H9 (cell line): ENCODE measurements at regions not wholly inside any gene's neighbourhood (a gene's known extent, or its start where the extent isn't known, plus 50 kb on each side); places are given as distances from the start of the nearest gene placed in this dataset.

Source experiments
- DNase-seq: peaks from one replicate; pipeline ENCODE4 v3.0.0-alpha.2; 2017
- H2AFZ ChIP-seq: one replicate; pipeline ENCODE4 v1.6.1; 2013; ENCODE audit warnings: mild to moderate bottlenecking, low read length, control low read depth, moderate library complexity
- H2AK5ac ChIP-seq: 2 replicates; pipeline ENCODE4 v1.6.1; 2013; ENCODE audit warnings: low read length, control low read depth, mixed read lengths; ENCODE audit not compliant: insufficient read length
- H2BK120ac ChIP-seq: one replicate; pipeline ENCODE4 v1.6.1; 2013; ENCODE audit warnings: low read depth, mild to moderate bottlenecking, low read length, control low read depth, inconsistent platforms; ENCODE audit not compliant: poor library complexity, severe bottlenecking
- H2BK12ac ChIP-seq: 2 replicates; pipeline ENCODE4 v1.6.1; 2013; ENCODE audit warnings: low read length, control low read depth, mixed read lengths, low read depth; ENCODE audit not compliant: insufficient read length
- H2BK15ac ChIP-seq: 2 replicates; pipeline ENCODE4 v1.6.1; 2013; ENCODE audit warnings: low read depth, low read length, control low read depth
- H2BK20ac ChIP-seq: one replicate; pipeline ENCODE4 v1.6.1; 2013; ENCODE audit warnings: low read depth, mild to moderate bottlenecking, low read length, control low read depth, inconsistent platforms; ENCODE audit not compliant: poor library complexity, severe bottlenecking
- H2BK5ac ChIP-seq: 2 replicates; pipeline ENCODE4 v1.6.1; 2013; ENCODE audit warnings: low read length, control low read depth, mixed read lengths; ENCODE audit not compliant: insufficient read length
- H3K14ac ChIP-seq: 2 replicates; pipeline ENCODE4 v1.6.1; 2013; ENCODE audit warnings: low read length, control low read depth; ENCODE audit not compliant: insufficient read depth
- H3K18ac ChIP-seq: 2 replicates; pipeline ENCODE4 v1.6.1; 2013; ENCODE audit warnings: low read depth, mild to moderate bottlenecking, mixed read lengths, low read length, control low read depth; ENCODE audit not compliant: insufficient read length
- H3K23ac ChIP-seq: 2 replicates; pipeline ENCODE4 v1.6.1; 2013; ENCODE audit warnings: low read length, control low read depth, mixed read lengths, low read depth; ENCODE audit not compliant: insufficient read length
- H3K23me2 ChIP-seq: 2 replicates; pipeline ENCODE4 v1.6.1; 2013; ENCODE audit warnings: low read depth, mild to moderate bottlenecking, mixed read lengths, low read length, control low read depth; ENCODE audit not compliant: insufficient read length, poor library complexity, severe bottlenecking
- H3K27ac ChIP-seq: 2 replicates; pipeline ENCODE4 v1.5.1; 2013; ENCODE audit warnings: low read length, control low read depth, mixed read lengths, low read depth; ENCODE audit not compliant: insufficient read length
- H3K27me3 ChIP-seq: 2 replicates; pipeline ENCODE4 v1.6.1; 2013; ENCODE audit warnings: low read length, control low read depth, inconsistent platforms; ENCODE audit not compliant: insufficient read depth
- H3K4ac ChIP-seq: 2 replicates; pipeline ENCODE4 v1.6.1; 2013; ENCODE audit warnings: low read depth, mild to moderate bottlenecking, control low read depth, inconsistent platforms, low read length, moderate library complexity
- H3K4me1 ChIP-seq: 2 replicates; pipeline ENCODE4 v1.6.1; 2013; ENCODE audit warnings: low read length, control low read depth, inconsistent platforms; ENCODE audit not compliant: insufficient read depth
- H3K4me2 ChIP-seq: 2 replicates; pipeline ENCODE4 v1.6.1; 2013; ENCODE audit warnings: low read length, control low read depth, mixed read lengths; ENCODE audit not compliant: insufficient read length, insufficient read depth
- H3K56ac ChIP-seq: 2 replicates; pipeline ENCODE4 v1.6.1; 2013; ENCODE audit warnings: low read depth, mild to moderate bottlenecking, mixed read lengths, low read length, control low read depth; ENCODE audit not compliant: insufficient read length
- H3K79me1 ChIP-seq: 2 replicates; pipeline ENCODE4 v1.6.1; 2013; ENCODE audit warnings: low read depth, mild to moderate bottlenecking, moderate library complexity, low read length, control low read depth, inconsistent platforms; ENCODE audit not compliant: insufficient read depth, poor library complexity, severe bottlenecking
- H3K79me2 ChIP-seq: 2 replicates; pipeline ENCODE4 v1.6.1; 2013; ENCODE audit warnings: low read length, control low read depth, inconsistent platforms; ENCODE audit not compliant: insufficient read depth
- H3K9ac ChIP-seq: 2 replicates; pipeline ENCODE4 v1.6.1; 2013; ENCODE audit warnings: low read length, control low read depth, mixed read lengths; ENCODE audit not compliant: insufficient read length; ENCODE audit errors: extremely low read depth
- H3K9me3 ChIP-seq: one replicate; pipeline ENCODE4 v1.6.1; 2013; ENCODE audit warnings: low read depth, low read length, inconsistent platforms; ENCODE audit not compliant: control insufficient read depth
- H3T11ph ChIP-seq: one replicate; pipeline ENCODE4 v1.6.1; 2013; ENCODE audit warnings: mild to moderate bottlenecking, low read length, control low read depth, inconsistent platforms
- H4K20me1 ChIP-seq: one replicate; pipeline ENCODE4 v1.6.1; 2013; ENCODE audit not compliant: control insufficient read depth, insufficient read length, insufficient read depth
- H4K5ac ChIP-seq: 2 replicates; pipeline ENCODE4 v1.6.1; 2013; ENCODE audit warnings: low read depth, mild to moderate bottlenecking, mixed read lengths, low read length, control low read depth; ENCODE audit not compliant: insufficient read length
- H4K8ac ChIP-seq: replicated peaks from 2 replicates; pipeline ENCODE4 v1.6.1; 2013; ENCODE audit warnings: low read length, control low read depth, mixed read lengths, low read depth; ENCODE audit not compliant: insufficient read length
- H4K91ac ChIP-seq: 2 replicates; pipeline ENCODE4 v1.6.1; 2013; ENCODE audit warnings: low read depth, mild to moderate bottlenecking, moderate library complexity, mixed read lengths, low read length, control low read depth; ENCODE audit not compliant: insufficient read length
- H3K27ac Mint-ChIP-seq, 3 experiments: 2 replicates in 2 of 3; 3 replicates in 1 of 3; pipeline ENCODE4 v1.8.0; 2020 to 2021; ENCODE audit warnings: mixed read lengths in 3 of 3, mild to moderate bottlenecking in 1 of 3, moderate library complexity in 1 of 3
- H3K27me3 Mint-ChIP-seq: 2 replicates; pipeline ENCODE4 v1.8.0; 2021; ENCODE audit warnings: low read depth, mild to moderate bottlenecking, moderate library complexity, mixed read lengths
- H3K36me3 Mint-ChIP-seq, 3 experiments: 2 replicates in 2 of 3; 3 replicates in 1 of 3; pipeline ENCODE4 v1.8.0; 2020 to 2021; ENCODE audit warnings: low read depth in 3 of 3, mixed read lengths in 3 of 3; ENCODE audit not compliant: insufficient read depth in 1 of 3
- H3K4me1 Mint-ChIP-seq, 2 experiments: 2 replicates each; pipeline ENCODE4 v1.8.0; 2020; ENCODE audit warnings: mixed read lengths in 2 of 2
- H3K4me3 Mint-ChIP-seq, 2 experiments: 2 replicates in 1 of 2; 3 replicates in 1 of 2; pipeline ENCODE4 v1.8.0; 2020 to 2021; ENCODE audit warnings: mild to moderate bottlenecking in 2 of 2, mixed read lengths in 2 of 2, moderate library complexity in 1 of 2
- H3K9me3 Mint-ChIP-seq, 2 experiments: 2 replicates in 1 of 2; 3 replicates in 1 of 2; pipeline ENCODE4 v1.8.0; 2020; ENCODE audit warnings: mild to moderate bottlenecking in 2 of 2, mixed read lengths in 2 of 2, moderate library complexity in 1 of 2
- WGBS: extraction: QIAGEN DNeasy Blood & Tissue Kit; methylation state at CpG from one replicate; pipeline ENCODE4 v1.1.7; 2013; ENCODE audit warnings: missing lambda C conversion rate, low lambda C conversion rate, mixed read lengths; ENCODE audit not compliant: insufficient read length; ENCODE audit errors: extremely low coverage; 5-methylcytosine and 5-hydroxymethylcytosine counted together
- TF ChIP-seq, protein P1 (sequence below): fragments of 200-600 bp; sonication (generic); conservative IDR thresholded peaks from 3 replicates; pipeline ENCODE4 v1.8.0; 2021; ENCODE audit warnings: antibody characterized with exemption, mild to moderate bottlenecking

DNA sequence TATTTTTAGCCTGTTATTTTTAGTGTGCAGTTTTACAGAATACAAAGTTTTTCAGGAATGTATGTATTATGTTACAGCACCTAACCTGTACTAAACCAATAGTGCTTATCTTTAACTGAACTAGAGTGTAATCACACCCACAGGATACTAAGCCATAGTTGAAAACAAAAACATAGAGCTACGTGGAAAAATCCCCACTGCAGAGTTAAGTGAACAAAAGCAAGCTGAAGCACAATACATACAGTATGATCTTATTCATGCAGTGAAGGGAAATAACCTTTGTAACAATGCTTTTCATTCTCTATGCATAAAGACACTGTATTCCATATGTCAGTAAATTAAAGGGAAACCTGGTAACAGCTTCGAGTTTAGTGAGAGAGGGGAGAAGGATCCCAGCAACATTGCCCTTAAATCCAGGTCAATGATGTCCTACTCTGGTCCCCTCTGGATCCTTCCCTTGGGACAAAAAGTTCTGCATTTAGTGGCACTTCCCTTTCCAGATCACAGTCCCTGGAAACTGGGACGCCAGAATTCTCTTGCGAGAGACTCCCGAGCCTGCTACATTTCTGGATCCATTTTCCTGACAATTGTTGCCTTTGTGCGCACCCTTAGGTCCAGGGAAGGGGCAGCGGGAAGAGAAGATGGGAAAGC, 121.3 kb upstream of the CCND2 start:
- H2AFZ ChIP-seq, result no peak overlapping the region
- no peak overlapping the region for H3K4me2 ChIP-seq
- no peak overlapping the region for H2BK5ac ChIP-seq
- no peak overlapping the region for H2BK20ac ChIP-seq
- no peak overlapping the region for H3K4ac ChIP-seq
- no peaks in the 10 kb centered on the region for H3K27me3 Mint-ChIP-seq
- peaks cover 24 to 30% of the 10 kb centered on the region in 2 experiments for H3K4me1 Mint-ChIP-seq
- peaks cover 0 to 1% (median 0%) of the 10 kb centered on the region in 3 experiments; a peak in 2 of 7 replicates for H3K36me3 Mint-ChIP-seq
- no peaks in the 10 kb centered on the region for H3K27me3 ChIP-seq
- TF ChIP-seq, protein P1, sequence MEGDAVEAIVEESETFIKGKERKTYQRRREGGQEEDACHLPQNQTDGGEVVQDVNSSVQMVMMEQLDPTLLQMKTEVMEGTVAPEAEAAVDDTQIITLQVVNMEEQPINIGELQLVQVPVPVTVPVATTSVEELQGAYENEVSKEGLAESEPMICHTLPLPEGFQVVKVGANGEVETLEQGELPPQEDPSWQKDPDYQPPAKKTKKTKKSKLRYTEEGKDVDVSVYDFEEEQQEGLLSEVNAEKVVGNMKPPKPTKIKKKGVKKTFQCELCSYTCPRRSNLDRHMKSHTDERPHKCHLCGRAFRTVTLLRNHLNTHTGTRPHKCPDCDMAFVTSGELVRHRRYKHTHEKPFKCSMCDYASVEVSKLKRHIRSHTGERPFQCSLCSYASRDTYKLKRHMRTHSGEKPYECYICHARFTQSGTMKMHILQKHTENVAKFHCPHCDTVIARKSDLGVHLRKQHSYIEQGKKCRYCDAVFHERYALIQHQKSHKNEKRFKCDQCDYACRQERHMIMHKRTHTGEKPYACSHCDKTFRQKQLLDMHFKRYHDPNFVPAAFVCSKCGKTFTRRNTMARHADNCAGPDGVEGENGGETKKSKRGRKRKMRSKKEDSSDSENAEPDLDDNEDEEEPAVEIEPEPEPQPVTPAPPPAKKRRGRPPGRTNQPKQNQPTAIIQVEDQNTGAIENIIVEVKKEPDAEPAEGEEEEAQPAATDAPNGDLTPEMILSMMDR, result no peak
- no peak overlapping the region for H2BK12ac ChIP-seq
- H3K4me3 Mint-ChIP-seq, result no peak overlapping the region
- peaks cover 16% of the 10 kb centered on the region for H3K4me1 ChIP-seq
- H3K56ac ChIP-seq, result no peak overlapping the region
- H3K18ac ChIP-seq, result no peak overlapping the region
- no peaks in the 10 kb centered on the region for H3K9me3 ChIP-seq
- H2AK5ac ChIP-seq, result no peak overlapping the region
- H3K79me1 ChIP-seq, result no peaks in the 10 kb centered on the region
- no peak overlapping the region for H3K27ac Mint-ChIP-seq
- no peaks in the 10 kb centered on the region for H3K79me2 ChIP-seq
- H4K5ac ChIP-seq, result no peak overlapping the region
- H3K27ac ChIP-seq, result no peak overlapping the region
- no peak overlapping the region for H4K8ac ChIP-seq
- no peak overlapping the region for H2BK120ac ChIP-seq
- no peak overlapping the region for H3T11ph ChIP-seq
- no peaks in the 10 kb centered on the region for H4K20me1 ChIP-seq
- no CpG with 5 or more reads among the region's 7 CpGs for WGBS
- no peak overlapping the region for H3K14ac ChIP-seq
- no peak for DNase-seq
- H2BK15ac ChIP-seq, result no peak overlapping the region
- no peak overlapping the region for H3K23ac ChIP-seq
- no peak overlapping the region for H3K9ac ChIP-seq
- H3K9me3 Mint-ChIP-seq, result peaks cover 0 to 3% of the 10 kb centered on the region in 2 experiments; a peak in 2 of 5 replicates
- H4K91ac ChIP-seq, result no peak overlapping the region
- no peaks in the 10 kb centered on the region for H3K23me2 ChIP-seq
